OCI-LY3 (cell line): ENCODE measurements at regions not wholly inside any gene's neighbourhood (a gene's known extent, or its start where the extent isn't known, plus 50 kb on each side); places are given as distances from the start of the nearest gene placed in this dataset.

Experiments
- EZH2phosphoT487 ChIP-seq: fragments of 200-600 bp; shearing (Covaris generic); IDR thresholded peaks from 2 replicates; pipeline ENCODE4 v1.6.1; 2018; ENCODE audit warnings: antibody characterized with exemption, mixed run types, low read depth
- TF ChIP-seq, protein P1 (sequence below): fragments of 200-600, 300-600 bp; sonication (generic); IDR thresholded peaks from 2 replicates; pipeline ENCODE4 v1.5.1; 2014; ENCODE audit warnings: antibody characterized with exemption, low read length, low read depth

DNA sequence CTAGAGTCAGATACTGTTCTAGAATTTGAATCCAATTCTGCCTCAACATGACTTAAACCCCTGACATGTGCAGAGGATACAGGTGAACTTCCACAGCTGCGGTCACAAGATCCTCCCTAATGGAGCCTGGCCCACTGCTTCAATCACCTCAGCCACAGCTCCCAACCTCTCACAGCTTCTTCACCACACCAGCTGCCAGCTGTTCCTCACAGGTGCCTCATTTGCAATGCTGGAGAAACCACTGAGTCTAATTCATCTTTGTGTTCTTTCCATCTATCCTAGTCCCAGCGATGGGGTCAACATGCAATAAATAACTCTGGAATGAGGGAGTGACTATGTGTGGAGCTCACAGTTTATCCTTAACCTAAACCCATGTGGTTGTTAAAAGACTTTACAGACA is 72.0 kb upstream of the MAF start:
- TF ChIP-seq, protein P1, sequence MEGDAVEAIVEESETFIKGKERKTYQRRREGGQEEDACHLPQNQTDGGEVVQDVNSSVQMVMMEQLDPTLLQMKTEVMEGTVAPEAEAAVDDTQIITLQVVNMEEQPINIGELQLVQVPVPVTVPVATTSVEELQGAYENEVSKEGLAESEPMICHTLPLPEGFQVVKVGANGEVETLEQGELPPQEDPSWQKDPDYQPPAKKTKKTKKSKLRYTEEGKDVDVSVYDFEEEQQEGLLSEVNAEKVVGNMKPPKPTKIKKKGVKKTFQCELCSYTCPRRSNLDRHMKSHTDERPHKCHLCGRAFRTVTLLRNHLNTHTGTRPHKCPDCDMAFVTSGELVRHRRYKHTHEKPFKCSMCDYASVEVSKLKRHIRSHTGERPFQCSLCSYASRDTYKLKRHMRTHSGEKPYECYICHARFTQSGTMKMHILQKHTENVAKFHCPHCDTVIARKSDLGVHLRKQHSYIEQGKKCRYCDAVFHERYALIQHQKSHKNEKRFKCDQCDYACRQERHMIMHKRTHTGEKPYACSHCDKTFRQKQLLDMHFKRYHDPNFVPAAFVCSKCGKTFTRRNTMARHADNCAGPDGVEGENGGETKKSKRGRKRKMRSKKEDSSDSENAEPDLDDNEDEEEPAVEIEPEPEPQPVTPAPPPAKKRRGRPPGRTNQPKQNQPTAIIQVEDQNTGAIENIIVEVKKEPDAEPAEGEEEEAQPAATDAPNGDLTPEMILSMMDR, result no peak
- TF ChIP-seq EZH2phosphoT487, result no peak
